Epithelial cell of proximal tubule (primary cell): ENCODE measurements at regions not wholly inside any gene's neighbourhood (a gene's known extent, or its start where the extent isn't known, plus 50 kb on each side); places are given as distances from the start of the nearest gene placed in this dataset.
"Not testable (repeated sequence)": the region's sequence is repeated elsewhere in the genome, so short reads cannot be mapped to it uniquely, and the experiment has no call there.

Source experiments
- DNase-seq: peaks from one replicate; pipeline ENCODE4 v3.0.0-alpha.2; 2011; ENCODE audit warnings: low read depth
- H3K4me3 ChIP-seq: 2 replicates; pipeline ENCODE4 v1.5.1; 2011; ENCODE audit warnings: low read depth, mild to moderate bottlenecking, low read length
- TF ChIP-seq, protein P1 (sequence below): conservative IDR thresholded peaks from 2 replicates; pipeline ENCODE4 v1.5.1; 2012; ENCODE audit warnings: low read depth, mild to moderate bottlenecking, low read length

DNA sequence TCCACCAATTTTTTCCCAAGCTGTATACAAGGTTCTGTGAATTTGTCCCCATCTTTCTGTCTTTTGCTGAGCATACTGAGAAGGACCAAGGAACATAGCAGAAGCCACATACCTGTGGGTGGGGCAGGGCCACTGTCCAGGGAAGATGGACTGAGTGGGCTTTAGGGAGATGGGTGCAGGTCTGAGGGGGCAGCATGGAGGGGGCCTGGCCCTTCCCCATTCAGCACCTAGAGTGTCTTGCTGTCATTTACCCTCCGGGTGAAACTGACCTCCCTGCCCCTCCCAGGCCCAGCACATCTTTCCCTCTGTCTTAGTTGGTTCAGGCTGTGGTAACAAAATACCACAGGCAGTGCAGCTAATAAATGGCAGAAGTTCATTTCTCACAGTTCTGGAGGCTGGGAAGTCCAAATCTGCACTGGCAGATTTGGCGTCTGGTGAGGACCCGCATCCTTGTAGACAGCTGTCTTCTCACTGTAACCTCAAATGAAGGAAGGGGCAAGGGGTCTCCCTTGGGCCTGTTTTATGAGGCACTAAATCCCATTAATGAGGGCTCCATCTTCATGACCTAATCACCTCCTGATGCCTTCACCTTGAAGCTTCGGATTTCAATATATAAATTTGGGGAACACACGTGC, 180.0 kb upstream of the SMAD3 start:
- no peak for DNase-seq
- no peak overlapping the region for H3K4me3 ChIP-seq
- TF ChIP-seq, protein P1, sequence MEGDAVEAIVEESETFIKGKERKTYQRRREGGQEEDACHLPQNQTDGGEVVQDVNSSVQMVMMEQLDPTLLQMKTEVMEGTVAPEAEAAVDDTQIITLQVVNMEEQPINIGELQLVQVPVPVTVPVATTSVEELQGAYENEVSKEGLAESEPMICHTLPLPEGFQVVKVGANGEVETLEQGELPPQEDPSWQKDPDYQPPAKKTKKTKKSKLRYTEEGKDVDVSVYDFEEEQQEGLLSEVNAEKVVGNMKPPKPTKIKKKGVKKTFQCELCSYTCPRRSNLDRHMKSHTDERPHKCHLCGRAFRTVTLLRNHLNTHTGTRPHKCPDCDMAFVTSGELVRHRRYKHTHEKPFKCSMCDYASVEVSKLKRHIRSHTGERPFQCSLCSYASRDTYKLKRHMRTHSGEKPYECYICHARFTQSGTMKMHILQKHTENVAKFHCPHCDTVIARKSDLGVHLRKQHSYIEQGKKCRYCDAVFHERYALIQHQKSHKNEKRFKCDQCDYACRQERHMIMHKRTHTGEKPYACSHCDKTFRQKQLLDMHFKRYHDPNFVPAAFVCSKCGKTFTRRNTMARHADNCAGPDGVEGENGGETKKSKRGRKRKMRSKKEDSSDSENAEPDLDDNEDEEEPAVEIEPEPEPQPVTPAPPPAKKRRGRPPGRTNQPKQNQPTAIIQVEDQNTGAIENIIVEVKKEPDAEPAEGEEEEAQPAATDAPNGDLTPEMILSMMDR = no peak

DNA sequence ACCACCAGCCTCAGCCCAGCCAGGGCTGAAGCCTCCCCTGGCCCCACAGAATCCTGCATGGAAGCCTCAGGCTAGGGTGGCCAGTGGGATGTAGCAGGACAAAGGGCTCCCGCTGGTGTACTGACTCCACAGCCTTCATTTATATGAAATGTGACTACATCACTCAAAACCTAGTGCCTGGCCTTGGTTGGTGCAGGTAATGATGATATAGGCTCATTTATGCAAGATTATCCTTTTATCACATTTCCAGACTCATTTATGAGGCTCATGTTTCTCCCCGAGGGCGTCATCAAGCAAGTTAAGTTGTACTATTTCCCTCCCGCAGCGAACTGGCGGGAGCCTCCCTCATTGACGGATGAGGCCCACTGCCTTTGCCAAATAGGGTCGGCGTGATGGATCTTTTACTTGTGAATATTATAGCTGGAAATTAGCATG, 179.1 kb upstream of the SMAD3 start:
- no peak overlapping the region for H3K4me3 ChIP-seq
- DNase-seq = no peak
- TF ChIP-seq, protein P1 = no peak

DNA sequence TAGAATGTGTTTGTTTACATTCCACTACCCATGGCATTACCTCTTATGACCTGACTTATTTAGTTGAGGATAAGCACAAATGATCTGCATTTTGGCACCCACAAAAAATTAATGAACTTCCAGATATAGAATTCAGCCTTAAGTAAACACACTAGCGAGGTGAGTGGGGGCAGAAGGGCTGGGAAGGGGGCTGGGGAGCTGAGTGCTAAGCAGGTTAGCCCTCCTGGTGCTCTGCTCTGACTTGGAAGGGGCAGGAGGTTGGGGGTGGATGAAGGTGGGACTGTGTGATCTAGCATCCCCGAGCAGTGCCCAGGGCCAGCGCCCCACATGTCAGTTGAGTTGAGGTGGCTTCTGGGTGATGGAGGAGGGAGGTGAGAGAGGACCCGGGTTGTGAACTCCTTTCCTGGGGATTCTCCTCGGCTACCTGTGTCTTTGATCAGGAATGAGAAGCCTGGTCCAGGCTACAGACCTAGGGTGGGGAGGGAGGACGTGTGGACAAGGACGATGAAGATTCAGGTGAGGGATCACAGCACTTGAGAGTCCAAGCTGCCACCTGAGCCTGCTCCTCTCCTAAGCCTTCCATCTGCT, 178.6 kb upstream of the SMAD3 start:
- H3K4me3 ChIP-seq = no peak overlapping the region
- TF ChIP-seq, protein P1 = no peak
- DNase-seq = no peak

DNA sequence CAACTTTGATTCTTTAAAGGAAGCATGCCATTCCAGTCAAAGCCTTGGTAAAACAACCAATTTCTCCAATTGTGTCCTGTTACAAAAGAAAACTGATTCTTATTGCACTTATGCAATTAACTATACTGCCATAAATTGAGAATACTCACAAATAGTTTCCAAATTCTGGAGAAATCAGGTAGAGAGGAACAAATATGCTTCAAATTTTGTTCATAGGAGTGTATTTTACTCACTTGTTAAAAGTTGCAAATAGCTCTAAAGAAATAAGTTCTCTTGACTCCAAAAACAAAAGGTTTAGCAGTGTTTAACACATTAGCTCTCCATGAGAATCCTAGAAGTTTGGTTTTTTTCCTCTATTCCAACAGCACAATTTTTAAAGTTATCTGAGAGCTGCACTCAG, 176.1 kb upstream of the SMAD3 start:
- DNase-seq, H3K4me3 ChIP-seq: not testable (repeated sequence)

DNA sequence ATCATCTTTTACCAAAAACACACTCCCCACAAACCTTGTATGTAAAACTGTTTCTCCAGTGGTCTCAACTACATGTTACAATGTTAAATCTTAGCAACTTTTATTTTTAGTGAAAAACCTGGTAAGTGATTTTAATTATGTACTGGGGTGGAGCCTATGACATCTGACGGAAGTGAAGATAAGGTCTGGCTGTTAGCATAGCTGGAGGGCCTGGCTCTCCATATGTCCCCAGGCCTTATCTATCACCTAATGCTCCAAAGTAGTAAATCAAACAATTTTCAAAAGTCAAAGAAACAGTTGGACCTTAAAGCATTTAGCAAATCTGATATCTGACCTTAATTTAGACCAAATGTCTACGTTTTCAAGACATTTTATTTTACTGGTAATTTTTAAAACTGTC, 173.6 kb upstream of the SMAD3 start:
- no peak for DNase-seq
- H3K4me3 ChIP-seq = no peak overlapping the region
- TF ChIP-seq, protein P1 = no peak

DNA sequence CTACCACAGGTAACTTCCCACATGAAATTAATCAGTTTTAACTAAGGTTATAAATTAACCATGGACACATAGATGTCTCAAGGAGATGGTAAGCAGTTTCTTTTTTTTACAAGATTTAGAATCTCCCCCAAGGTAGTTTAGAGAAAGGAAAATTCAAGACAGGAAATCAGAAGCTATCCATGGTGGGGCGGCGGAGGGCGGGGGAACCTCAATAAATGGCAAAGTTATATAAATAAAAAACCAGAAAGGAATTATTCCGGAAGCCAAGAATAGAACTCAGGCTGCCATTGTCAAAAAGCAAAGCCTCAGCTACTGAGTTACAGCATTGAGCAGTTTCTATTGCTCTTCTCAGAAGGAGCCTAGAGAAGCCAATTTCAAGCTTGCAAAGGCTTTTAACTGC, 172.1 kb upstream of the SMAD3 start:
- DNase-seq = no peak
- TF ChIP-seq, protein P1 = no peak
- no peak overlapping the region for H3K4me3 ChIP-seq

DNA sequence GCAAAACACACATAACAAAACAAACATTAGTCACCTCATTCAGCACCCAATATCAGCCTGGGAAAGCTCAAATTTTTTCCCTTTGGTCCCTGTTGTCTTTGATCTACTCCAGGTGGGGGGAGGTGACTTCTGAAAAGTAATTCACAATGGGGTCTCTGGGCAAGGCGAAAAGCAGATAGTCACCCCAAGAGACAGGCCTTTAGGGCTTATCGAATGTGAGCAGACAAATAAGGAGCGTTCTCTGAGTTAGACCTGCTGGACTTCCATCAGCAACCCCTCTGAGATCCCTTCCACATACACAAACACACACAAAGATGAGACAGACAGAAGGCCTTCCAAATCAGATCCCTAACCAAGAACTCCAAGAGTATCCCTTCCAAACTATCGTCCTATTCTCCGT, 171.0 kb upstream of the SMAD3 start:
- H3K4me3 ChIP-seq = no peak overlapping the region
- no peak for DNase-seq

More for the DNA sequence above, 171.0 kb upstream of the SMAD3 start:
- TF ChIP-seq, protein P1 = no peak
